Keratinocyte (primary cell): ENCODE measurements at regions not wholly inside any gene's neighbourhood (a gene's known extent, or its start where the extent isn't known, plus 50 kb on each side); places are given as distances from the start of the nearest gene placed in this dataset.

ENCODE experiments used
- CTCF ChIP-seq, 3 experiments: IDR thresholded peaks in 1 of 3; conservative IDR thresholded peaks in 1 of 3; optimal IDR thresholded peaks in 1 of 3; 2 replicates in 2 of 3; 3 replicates in 1 of 3; pipeline versions ENCODE3 to v1.5.1; 2011; ENCODE audit warnings: low read length in 3 of 3, mild to moderate bottlenecking in 3 of 3, moderate library complexity in 2 of 3, control low read depth in 1 of 3, inconsistent platforms in 1 of 3; ENCODE audit not compliant: insufficient read depth in 2 of 3; ENCODE audit errors: extremely low read depth in 1 of 3
- EZH2 ChIP-seq: IDR thresholded peaks from one replicate; pipeline ENCODE4 v1.6.1; 2012; ENCODE audit warnings: inconsistent platforms, mild to moderate bottlenecking, low read length, moderate library complexity

GRCh38 chr2:220555961-220556630 is 928.7 kb downstream of the SLC4A3 start:
- TF ChIP-seq CTCF (optimal IDR thresholded peaks at IDR 0.05 in 1 of 3, IDR thresholded peaks at IDR 0.05 in 1 of 3, conservative IDR thresholded peaks at IDR 0.05 in 1 of 3; ENCODE audit: extremely low read depth in 1 of 3, insufficient read depth in 2 of 3, low read length in 3 of 3) (no peak), EZH2 (no peak)
